Tibial nerve (tissue), 4 donors: ENCODE measurements at regions not wholly inside any gene's neighbourhood (a gene's known extent, or its start where the extent isn't known, plus 50 kb on each side); places are given as distances from the start of the nearest gene placed in this dataset.

Experiments
- DNase-seq, 2 donors: peaks; one replicate each; pipeline ENCODE4 v3.0.0-alpha.2; 2019; ENCODE audit warnings: low spot score in 2 of 2
- H3K27ac ChIP-seq, 4 donors: fragments of 200-600 bp; sonication (generic) in 3 of 4; one replicate each; pipeline ENCODE4 v1.5.1; 2017 to 2019; ENCODE audit warnings: mild to moderate bottlenecking in 1 of 4
- H3K27me3 ChIP-seq, 2 donors: fragments of 200-600 bp; sonication (generic) in 1 of 2; one replicate each; pipeline versions ENCODE4 v1.5.1 to v1.6.0; 2017 to 2019
- H3K36me3 ChIP-seq, 3 donors: fragments of 200-600 bp; sonication (generic); one replicate each; pipeline ENCODE4 v1.5.1; 2018 to 2019
- H3K4me1 ChIP-seq, 4 donors: fragments of 200-600 bp; sonication (generic) in 3 of 4; one replicate each; pipeline ENCODE4 v1.5.1; 2017 to 2019
- H3K4me3 ChIP-seq, 4 donors: fragments of 200-600 bp; sonication (generic) in 3 of 4; one replicate each; pipeline ENCODE4 v1.5.1; 2017 to 2019; ENCODE audit warnings: mild to moderate bottlenecking in 1 of 4, moderate library complexity in 1 of 4
- H3K9me3 ChIP-seq, 4 donors: fragments of 200-600 bp; sonication (generic) in 3 of 4; one replicate each; pipeline ENCODE4 v1.5.1; 2017 to 2019
- EP300 ChIP-seq, 2 donors: sonication (generic); formaldehyde crosslinking; IDR thresholded peaks; one replicate each; pipeline ENCODE4 v1.6.1; 2017; ENCODE audit warnings: antibody characterized with exemption in 2 of 2, mild to moderate bottlenecking in 1 of 2
- POLR2A ChIP-seq, 2 donors: fragments of 450-650 bp; IDR thresholded peaks; one replicate each; pipeline ENCODE4 v1.6.1; 2017; ENCODE audit warnings: antibody characterized with exemption in 2 of 2, mild to moderate bottlenecking in 2 of 2, moderate library complexity in 2 of 2
- WGBS, 2 donors: methylation state at CpG; one replicate each; pipeline ENCODE4 v1.1.5; 2018; 5-methylcytosine and 5-hydroxymethylcytosine counted together
- TF ChIP-seq, protein P1 (sequence below), 5 experiments: fragments of 200-600 bp in 3 of 5; fragments of 450-650 bp in 2 of 5; sonication (generic) in 3 of 5; IDR thresholded peaks; one replicate each; pipeline ENCODE4 v1.5.1; 2016 to 2019; ENCODE audit warnings: antibody characterized with exemption in 5 of 5, mild to moderate bottlenecking in 3 of 5, moderate library complexity in 2 of 5

DNA sequence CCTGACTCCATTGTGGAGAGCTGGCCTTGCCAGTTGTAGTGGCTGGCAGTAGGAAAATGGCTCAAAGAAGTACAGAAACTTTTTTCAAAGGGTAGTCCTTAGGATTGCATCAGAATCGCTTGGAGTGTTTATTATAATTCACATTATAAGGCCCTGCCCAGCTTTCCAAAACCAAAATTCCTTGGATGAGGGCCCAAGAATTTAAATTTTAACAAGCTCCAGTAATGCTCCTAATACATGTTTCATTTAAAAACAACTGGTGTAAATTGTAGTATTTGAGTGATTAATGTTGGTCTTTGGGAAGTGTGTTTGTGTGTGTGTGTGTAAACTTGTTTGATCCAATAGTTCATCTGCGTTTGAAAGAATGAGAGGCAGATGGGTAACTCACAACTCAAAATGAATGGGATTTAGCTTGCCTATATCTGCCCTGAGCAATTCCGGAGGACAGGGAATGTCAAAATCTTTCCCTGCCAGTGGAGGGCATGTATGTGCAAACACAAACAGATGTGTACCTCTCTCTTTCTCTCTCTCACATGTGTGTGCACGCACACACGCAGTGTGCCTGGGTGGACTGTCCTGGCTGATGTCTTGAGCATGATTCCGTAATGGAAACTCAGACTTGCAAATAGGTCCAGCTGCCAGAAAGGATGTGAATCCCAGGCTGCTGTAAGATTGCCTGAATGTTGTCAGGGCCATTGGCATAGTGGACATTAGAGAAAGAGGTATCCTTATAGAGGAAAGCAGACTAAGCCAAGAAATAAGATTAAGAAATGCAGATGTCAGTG, 293.1 kb downstream of the LMX1A start:
- no peak for DNase-seq
- WGBS, 2 donors, result 48 to 50% methylated on average over 6 of the region's 6 CpGs
- Histone ChIP-seq H3K36me3 (no peaks in the 10 kb centered on the region), H3K4me1 (peaks cover 0 to 3% (median 0%) of the 10 kb centered on the region in 4 donors), H3K27ac (no peak overlapping the region), H3K9me3 (no peaks in the 10 kb centered on the region), H3K4me3 (no peak overlapping the region), H3K27me3 (no peaks in the 10 kb centered on the region)
- TF ChIP-seq EP300 (IDR thresholded peaks at IDR 0.05), result no peak
- no peak for TF ChIP-seq POLR2A (IDR thresholded peaks at IDR 0.05)
- TF ChIP-seq, protein P1, sequence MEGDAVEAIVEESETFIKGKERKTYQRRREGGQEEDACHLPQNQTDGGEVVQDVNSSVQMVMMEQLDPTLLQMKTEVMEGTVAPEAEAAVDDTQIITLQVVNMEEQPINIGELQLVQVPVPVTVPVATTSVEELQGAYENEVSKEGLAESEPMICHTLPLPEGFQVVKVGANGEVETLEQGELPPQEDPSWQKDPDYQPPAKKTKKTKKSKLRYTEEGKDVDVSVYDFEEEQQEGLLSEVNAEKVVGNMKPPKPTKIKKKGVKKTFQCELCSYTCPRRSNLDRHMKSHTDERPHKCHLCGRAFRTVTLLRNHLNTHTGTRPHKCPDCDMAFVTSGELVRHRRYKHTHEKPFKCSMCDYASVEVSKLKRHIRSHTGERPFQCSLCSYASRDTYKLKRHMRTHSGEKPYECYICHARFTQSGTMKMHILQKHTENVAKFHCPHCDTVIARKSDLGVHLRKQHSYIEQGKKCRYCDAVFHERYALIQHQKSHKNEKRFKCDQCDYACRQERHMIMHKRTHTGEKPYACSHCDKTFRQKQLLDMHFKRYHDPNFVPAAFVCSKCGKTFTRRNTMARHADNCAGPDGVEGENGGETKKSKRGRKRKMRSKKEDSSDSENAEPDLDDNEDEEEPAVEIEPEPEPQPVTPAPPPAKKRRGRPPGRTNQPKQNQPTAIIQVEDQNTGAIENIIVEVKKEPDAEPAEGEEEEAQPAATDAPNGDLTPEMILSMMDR (IDR thresholded peaks at IDR 0.05), result no peak

GRCh38 chr1:165062346-165062745, 294.2 kb downstream of the LMX1A start:
- Histone ChIP-seq H3K9me3 (no peaks in the 10 kb centered on the region), H3K27me3 (no peaks in the 10 kb centered on the region), H3K36me3 (no peaks in the 10 kb centered on the region), H3K4me1 (peaks cover 0 to 3% (median 0%) of the 10 kb centered on the region in 4 donors), H3K27ac (no peak overlapping the region), H3K4me3 (no peak overlapping the region)
- TF ChIP-seq POLR2A (IDR thresholded peaks at IDR 0.05) (no peak), EP300 (IDR thresholded peaks at IDR 0.05) (no peak)
- TF ChIP-seq, protein P1 (IDR thresholded peaks at IDR 0.05), result no peak
- WGBS, 2 donors, result 60 to 65% methylated on average over 4 of the region's 4 CpGs
- no peak for DNase-seq

GRCh38 chr1:165060285-165060793, 296.2 kb downstream of the LMX1A start:
- DNase-seq, result no peak
- WGBS, 2 donors, result 73 to 92% methylated on average over 6 of the region's 6 CpGs

DNA sequence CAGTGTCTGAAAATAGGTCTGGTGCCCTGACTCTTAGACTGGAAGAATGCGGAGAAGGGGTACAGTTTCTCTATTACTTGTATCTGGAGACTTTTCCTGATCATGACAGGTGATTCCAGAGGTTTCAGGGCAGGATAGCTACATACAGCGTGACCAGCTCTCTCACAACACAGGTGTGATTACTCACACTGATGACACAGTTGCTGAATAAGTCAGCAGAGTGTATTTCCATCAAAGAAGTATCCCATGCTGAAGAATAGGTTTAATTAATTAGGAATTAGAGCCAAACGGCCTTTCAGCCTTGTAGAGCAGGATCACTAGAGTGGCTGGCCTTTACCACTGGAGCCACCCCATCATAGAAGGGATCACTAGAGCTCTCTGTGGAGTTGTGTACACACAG, 298.6 kb downstream of the LMX1A start:
- no peaks in the 10 kb centered on the region for H3K27me3 ChIP-seq
- peaks cover 0 to under 1% (median 0%) of the 10 kb centered on the region in 4 donors for H3K4me1 ChIP-seq
- no peaks in the 10 kb centered on the region for H3K36me3 ChIP-seq
- TF ChIP-seq, protein P1 (IDR thresholded peaks at IDR 0.05), result no peak
- TF ChIP-seq EP300 (IDR thresholded peaks at IDR 0.05) (no peak), POLR2A (IDR thresholded peaks at IDR 0.05) (no peak)
- no peak overlapping the region for H3K27ac ChIP-seq
- WGBS, 2 donors, result 57 to 91% methylated on average over 3 of the region's 3 CpGs
- no peaks in the 10 kb centered on the region for H3K9me3 ChIP-seq
- H3K4me3 ChIP-seq, result no peak overlapping the region
- no peak for DNase-seq

More at GRCh38 chr1:165060285-165060793, 296.2 kb downstream of the LMX1A start:
- Histone ChIP-seq H3K36me3 (no peaks in the 10 kb centered on the region), H3K4me3 (no peak overlapping the region), H3K27me3 (no peaks in the 10 kb centered on the region), H3K9me3 (no peaks in the 10 kb centered on the region), H3K4me1 (peaks cover 0 to 3% (median 0%) of the 10 kb centered on the region in 4 donors), H3K27ac (no peak overlapping the region)
- no peak for TF ChIP-seq POLR2A (IDR thresholded peaks at IDR 0.05)
- TF ChIP-seq, protein P1 (IDR thresholded peaks at IDR 0.05), result no peak
- TF ChIP-seq EP300 (IDR thresholded peaks at IDR 0.05), result no peak

- TF ChIP-seq, protein P1 (IDR thresholded peaks at IDR 0.05), result no peak
- TF ChIP-seq POLR2A (IDR thresholded peaks at IDR 0.05), result no peak
- no peak for TF ChIP-seq EP300 (IDR thresholded peaks at IDR 0.05)
- H3K4me1 ChIP-seq, result no peaks in the 10 kb centered on the region
- DNase-seq, result no peak
- no peak overlapping the region for H3K27ac ChIP-seq
- 22 to 33% methylated on average over 2 of the region's 2 CpGs for WGBS, 2 donors
- H3K4me3 ChIP-seq, result no peak overlapping the region
- H3K9me3 ChIP-seq, result no peaks in the 10 kb centered on the region
- no peaks in the 10 kb centered on the region for H3K27me3 ChIP-seq
- no peaks in the 10 kb centered on the region for H3K36me3 ChIP-seq
Measured at GRCh38 chr1:165056914-165057313, 299.6 kb downstream of the LMX1A start.
